ENCODE measurements at regions not wholly inside any gene's neighbourhood (a gene's known extent, or its start where the extent isn't known, plus 50 kb on each side); places are given as distances from the start of the nearest gene placed in this dataset.
A peak's percentile ranks its signal among the peaks of the same experiment; 100 is the strongest.

GRCh38 chr15:67977414-67978089 lies 76.6 kb upstream of the PIAS1 start:
- H3K27ac ChIP-seq: no peak overlapping the region

GRCh38 chr15:67979281-67979680 lies 74.8 kb upstream of the PIAS1 start:
- H3K4me3 ChIP-seq: no peak overlapping the region
- H3K27ac ChIP-seq: no peak overlapping the region

More at GRCh38 chr15:67977414-67978089, 76.6 kb upstream of the PIAS1 start:
- H3K4me3 ChIP-seq: no peak overlapping the region

- Histone ChIP-seq H3K4me3 (no peak overlapping the region), H3K27ac (no peak overlapping the region)
Observed at GRCh38 chr15:67980171-67980570, 73.9 kb upstream of the PIAS1 start.

GRCh38 chr15:67980773-67981685 lies 73.1 kb upstream of the PIAS1 start:
- no peak overlapping the region for H3K27ac ChIP-seq
- H3K4me3 ChIP-seq: no peak overlapping the region

DNA sequence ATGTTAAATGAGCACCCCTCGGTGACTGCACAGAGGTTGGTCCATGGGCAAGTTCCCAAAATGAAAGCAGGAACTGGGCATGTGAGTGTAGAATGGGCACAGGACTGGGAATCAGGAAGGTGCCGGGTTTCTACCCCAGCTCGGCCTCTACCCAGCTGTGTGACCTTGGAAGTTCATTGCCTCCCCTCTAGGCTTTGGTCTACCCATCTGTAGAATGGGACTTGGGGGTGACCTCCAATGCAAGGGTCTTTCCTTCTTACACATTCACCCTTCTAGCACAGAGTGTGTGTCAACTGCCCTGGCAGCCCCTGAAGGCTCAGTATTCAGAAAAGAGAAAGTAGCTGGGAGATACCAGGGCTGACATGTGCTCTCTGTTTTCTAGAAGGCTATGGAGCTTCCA lies 72.3 kb upstream of the PIAS1 start:
- no peak overlapping the region for H3K4me3 ChIP-seq
- no peak overlapping the region for H3K27ac ChIP-seq

GRCh38 chr15:67991706-67992105 lies 62.4 kb upstream of the PIAS1 start:
- H3K4me3 ChIP-seq: no peak overlapping the region
- no peak overlapping the region for H3K27ac ChIP-seq

DNA sequence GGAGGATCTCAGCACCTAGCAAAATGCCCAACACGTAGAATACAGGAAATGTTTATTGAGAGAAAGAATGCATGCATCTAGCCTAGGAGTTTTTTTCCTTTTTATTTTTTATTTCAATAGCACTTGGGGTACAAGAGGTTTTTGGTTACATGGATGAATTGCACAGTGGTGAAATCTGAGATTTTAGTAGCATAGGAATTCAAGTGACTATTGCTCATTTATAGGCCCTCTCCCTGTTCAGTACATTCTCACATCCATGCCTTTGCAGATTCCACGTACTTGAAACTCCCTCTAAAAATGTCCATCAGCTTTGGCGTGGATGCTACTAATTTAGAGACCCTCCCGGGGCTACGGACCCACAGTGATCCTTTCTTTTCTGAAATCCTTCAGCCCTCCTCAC lies 61.7 kb upstream of the PIAS1 start:
- no peak overlapping the region for H3K27ac ChIP-seq
- H3K4me3 ChIP-seq: no peak overlapping the region

DNA sequence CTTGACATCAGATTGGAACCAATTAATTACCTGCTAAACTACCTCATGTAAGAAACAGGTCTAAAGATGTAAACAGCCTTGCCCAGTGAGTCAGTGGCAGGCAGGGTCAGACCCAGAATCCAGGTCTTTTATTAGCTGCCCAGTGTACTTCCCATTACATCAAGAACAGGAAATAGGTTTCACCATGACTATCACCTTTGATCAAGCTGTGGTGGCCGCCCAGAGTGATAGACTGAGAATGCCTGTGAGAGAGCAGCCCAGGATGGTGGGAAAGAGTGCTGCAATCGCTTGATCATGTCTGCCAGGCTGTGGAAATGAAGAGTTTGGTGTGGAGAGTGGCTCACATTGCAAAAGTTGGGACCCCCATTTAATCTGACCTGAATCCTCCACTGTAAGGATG lies 61.3 kb upstream of the PIAS1 start:
- Histone ChIP-seq H3K4me3 (no peak overlapping the region), H3K27ac (no peak overlapping the region)

DNA sequence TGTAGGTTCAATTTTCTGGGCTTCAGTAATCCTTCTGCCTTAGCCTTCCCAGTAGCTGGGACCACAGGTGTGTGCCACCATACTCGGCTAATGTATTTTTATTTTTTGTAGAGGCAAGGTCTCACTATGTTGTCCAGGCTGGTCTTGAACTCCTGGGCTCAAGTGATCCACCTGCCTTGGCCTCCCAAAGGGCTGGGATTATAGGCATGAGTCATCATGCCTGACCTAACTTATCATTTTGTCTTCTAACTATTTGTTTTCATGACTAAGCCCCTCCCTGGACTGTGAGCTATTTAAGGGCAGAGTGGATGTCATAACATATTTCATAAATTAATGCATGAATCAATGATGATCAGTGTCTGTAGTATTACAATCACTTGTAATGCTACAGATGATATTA lies 56.1 kb upstream of the PIAS1 start:
- H3K4me3 ChIP-seq: no peak overlapping the region
- peak overlapping the region in 1 of 21 experiments; percentile 34 for H3K27ac ChIP-seq

DNA sequence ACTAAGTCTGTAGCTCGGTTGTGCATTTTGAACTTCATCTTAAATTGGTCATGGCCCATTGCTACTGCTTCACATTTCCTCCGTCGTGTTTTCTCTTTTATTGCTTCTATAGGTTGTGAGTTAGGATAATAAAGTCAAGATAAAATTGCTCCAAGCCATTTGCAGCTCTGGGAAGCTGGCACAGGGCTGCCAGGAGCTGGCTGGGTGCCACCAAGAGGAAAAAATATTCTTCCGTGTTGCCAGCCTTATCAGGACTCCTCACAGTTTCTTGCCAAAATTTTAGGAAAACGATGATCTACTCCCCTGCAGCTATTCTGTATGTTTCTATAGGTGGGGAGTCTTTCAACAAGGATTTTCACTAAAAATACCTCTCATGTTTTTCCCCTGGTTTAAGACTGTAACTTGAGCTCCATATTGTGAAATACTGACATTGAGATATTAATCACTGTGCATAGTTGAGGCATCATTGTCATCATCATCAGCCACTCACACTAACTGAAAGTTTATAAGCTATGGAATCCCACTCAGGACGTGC lies 55.4 kb upstream of the PIAS1 start:
- H3K4me3 ChIP-seq: no peak overlapping the region
- no peak overlapping the region for H3K27ac ChIP-seq

DNA sequence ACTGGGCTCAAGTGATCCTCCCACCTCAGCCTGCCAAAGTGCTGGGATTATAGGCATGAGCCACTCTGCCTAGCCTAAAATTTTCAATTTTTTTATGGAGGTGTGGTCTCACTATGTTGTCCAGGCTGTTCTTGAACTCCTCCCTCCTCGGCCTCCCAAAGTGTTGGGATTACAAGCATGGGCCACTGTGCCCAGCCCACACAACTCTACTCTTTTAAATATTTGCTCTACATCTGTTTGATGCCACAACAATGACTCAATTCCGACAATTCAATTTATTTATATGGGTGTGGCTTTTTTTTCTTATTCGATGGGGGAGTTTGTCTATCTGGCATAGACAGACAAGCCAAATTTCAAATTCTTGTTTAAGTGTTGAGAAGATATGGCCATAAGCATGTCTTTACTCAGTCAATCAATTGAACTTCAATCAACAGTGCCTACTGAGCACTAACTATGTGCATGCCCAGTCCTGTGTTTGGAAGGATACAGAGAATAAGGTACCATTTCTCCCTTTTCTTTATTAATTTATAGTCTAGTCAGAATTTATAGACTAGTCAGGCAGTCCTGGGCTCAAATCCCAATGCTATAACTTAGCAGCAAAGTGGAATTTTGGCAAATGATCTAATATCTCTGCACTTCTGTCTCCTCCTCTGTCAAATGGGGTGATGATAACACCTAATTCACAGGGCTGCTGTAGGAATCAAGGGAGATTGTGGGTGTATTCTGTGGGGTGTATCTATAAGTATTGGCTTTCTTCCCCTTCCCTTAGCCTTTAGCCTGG lies 54.6 kb upstream of the PIAS1 start:
- Histone ChIP-seq H3K4me3 (no peak overlapping the region), H3K27ac (no peak overlapping the region)

DNA sequence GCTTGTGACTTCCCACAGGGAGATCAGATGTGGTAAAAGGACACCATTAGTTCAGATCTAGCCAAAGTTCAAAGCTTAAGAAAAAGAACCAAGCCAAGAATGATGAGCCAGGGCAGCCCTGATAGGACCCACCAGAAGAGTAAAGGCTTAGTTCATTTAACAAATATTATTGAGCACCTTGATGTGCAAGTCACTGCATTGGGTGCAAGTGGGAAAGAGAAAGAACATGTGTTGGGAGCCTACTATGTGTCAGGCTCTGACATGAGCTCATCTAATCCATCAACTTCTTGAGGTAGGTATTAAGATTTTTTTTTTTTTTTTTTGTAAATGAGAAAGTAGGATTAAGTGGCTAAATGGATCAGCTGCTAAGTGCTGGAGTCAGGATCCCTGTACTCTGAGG lies 53.4 kb upstream of the PIAS1 start:
- no peak overlapping the region for H3K27ac ChIP-seq
- no peak overlapping the region for H3K4me3 ChIP-seq

DNA sequence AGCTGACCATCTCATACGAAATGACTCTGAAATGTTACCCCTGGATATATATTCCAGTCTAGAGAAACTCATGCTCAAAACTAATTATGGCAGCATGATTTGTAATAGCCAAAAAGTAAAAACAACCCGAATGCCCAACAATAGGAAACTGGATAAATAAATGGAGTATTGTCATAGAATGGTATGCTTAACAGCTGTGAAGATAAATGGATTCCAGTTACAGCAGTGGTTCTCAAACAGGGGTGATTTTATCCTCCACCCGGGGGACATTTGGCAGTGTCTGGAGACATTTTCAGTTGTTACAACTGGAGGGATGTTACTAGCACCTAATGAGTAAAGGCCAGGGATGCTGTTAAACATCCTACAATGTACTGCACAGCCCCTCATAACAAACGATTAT lies 52.3 kb upstream of the PIAS1 start:
- Histone ChIP-seq H3K27ac (no peak overlapping the region), H3K4me3 (no peak overlapping the region)

DNA sequence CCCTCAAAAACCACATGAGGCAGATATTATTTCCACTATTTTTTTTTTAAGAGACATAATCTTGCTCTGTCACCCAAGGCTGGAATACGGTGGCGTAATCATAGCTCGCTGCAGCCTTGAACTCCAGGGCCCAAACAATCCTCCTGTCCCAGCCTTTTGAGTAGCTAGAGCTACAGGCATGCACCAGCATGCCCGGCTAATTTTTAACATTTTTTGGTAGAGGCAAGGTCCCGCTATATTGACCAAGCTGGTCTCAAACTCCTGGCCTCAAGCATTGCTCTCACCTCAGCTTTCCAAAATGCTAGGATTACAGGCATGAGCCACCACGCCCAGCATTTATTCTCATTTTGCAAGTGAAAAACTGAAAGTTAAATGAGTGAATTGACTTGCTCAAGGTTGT lies 50.8 kb upstream of the PIAS1 start:
- no peak overlapping the region for H3K27ac ChIP-seq
- no peak overlapping the region for H3K4me3 ChIP-seq

Data from skin epidermis (tissue), 12 donors.